ENCODE measurements at regions not wholly inside any gene's neighbourhood (a gene's known extent, or its start where the extent isn't known, plus 50 kb on each side); places are given as distances from the start of the nearest gene placed in this dataset.

GRCh38 chr2:58720033-58720769 lies 479.1 kb upstream of the FANCL start:
- no peak for TF ChIP-seq CTCF (IDR thresholded peaks at IDR 0.05)
- H3K36me3 ChIP-seq: no peaks in the 10 kb centered on the region
- H3K9me3 ChIP-seq: no peaks in the 10 kb centered on the region
- no peak overlapping the region for H3K27ac ChIP-seq
- no peak overlapping the region for H3K4me3 ChIP-seq
- H3K4me1 ChIP-seq (ENCODE audit: control insufficient read depth in 1 of 2, low read depth in 2 of 2): no peaks in the 10 kb centered on the region
- DNase-seq (ENCODE audit: low spot score): no peak
- no peak for ATAC-seq (ENCODE audit: insufficient number of reproducible peaks, low FRiP score, low read depth)
- H3K27me3 ChIP-seq (replicated peaks; ENCODE audit: insufficient read depth): no peaks in the 10 kb centered on the region

- Histone ChIP-seq H3K36me3 (no peaks in the 10 kb centered on the region), H3K9me3 (no peaks in the 10 kb centered on the region), H3K27ac (no peak overlapping the region), H3K4me1 (ENCODE audit: control insufficient read depth in 1 of 2, low read depth in 2 of 2) (no peaks in the 10 kb centered on the region), H3K27me3 (replicated peaks; ENCODE audit: insufficient read depth) (no peaks in the 10 kb centered on the region), H3K4me3 (no peak overlapping the region)
- DNase-seq (ENCODE audit: low spot score) (no peak), ATAC-seq (ENCODE audit: insufficient number of reproducible peaks, low FRiP score, low read depth) (no peak)
- TF ChIP-seq CTCF (IDR thresholded peaks at IDR 0.05): no peak
Measured at GRCh38 chr2:58715344-58715743, 474.2 kb upstream of the FANCL start.

GRCh38 chr2:58714238-58714637 lies 473.1 kb upstream of the FANCL start:
- ATAC-seq (ENCODE audit: insufficient number of reproducible peaks, low FRiP score, low read depth) (no peak), DNase-seq (ENCODE audit: low spot score) (no peak)
- no peaks in the 10 kb centered on the region for H3K36me3 ChIP-seq
- TF ChIP-seq CTCF (IDR thresholded peaks at IDR 0.05): no peak
- no peaks in the 10 kb centered on the region for H3K9me3 ChIP-seq
- no peaks in the 10 kb centered on the region for H3K4me1 ChIP-seq (ENCODE audit: control insufficient read depth in 1 of 2, low read depth in 2 of 2)
- no peaks in the 10 kb centered on the region for H3K27me3 ChIP-seq (replicated peaks; ENCODE audit: insufficient read depth)
- H3K4me3 ChIP-seq: no peak overlapping the region
- no peak overlapping the region for H3K27ac ChIP-seq

- H3K4me3 ChIP-seq: no peak overlapping the region
- TF ChIP-seq CTCF (IDR thresholded peaks at IDR 0.05): no peak
- H3K9me3 ChIP-seq: no peaks in the 10 kb centered on the region
- no peak overlapping the region for H3K27ac ChIP-seq
- H3K36me3 ChIP-seq: no peaks in the 10 kb centered on the region
- ATAC-seq (ENCODE audit: insufficient number of reproducible peaks, low FRiP score, low read depth) (no peak), DNase-seq (ENCODE audit: low spot score) (no peak)
- H3K27me3 ChIP-seq (replicated peaks; ENCODE audit: insufficient read depth): no peaks in the 10 kb centered on the region
- H3K4me1 ChIP-seq (ENCODE audit: control insufficient read depth in 1 of 2, low read depth in 2 of 2): no peaks in the 10 kb centered on the region
Measured at GRCh38 chr2:58710795-58711279, 469.7 kb upstream of the FANCL start.

- Histone ChIP-seq H3K27ac (no peak overlapping the region), H3K9me3 (no peaks in the 10 kb centered on the region), H3K4me1 (ENCODE audit: control insufficient read depth in 1 of 2, low read depth in 2 of 2) (no peaks in the 10 kb centered on the region), H3K4me3 (no peak overlapping the region), H3K36me3 (no peaks in the 10 kb centered on the region), H3K27me3 (replicated peaks; ENCODE audit: insufficient read depth) (no peaks in the 10 kb centered on the region)
- no peak for DNase-seq (ENCODE audit: low spot score)
- no peak for TF ChIP-seq CTCF (IDR thresholded peaks at IDR 0.05)
- no peak for ATAC-seq (ENCODE audit: insufficient number of reproducible peaks, low FRiP score, low read depth)
Measured at GRCh38 chr2:58709687-58710354, 468.7 kb upstream of the FANCL start.
